Peyer's patch (tissue), 4 donors: ENCODE measurements at regions not wholly inside any gene's neighbourhood (a gene's known extent, or its start where the extent isn't known, plus 50 kb on each side); places are given as distances from the start of the nearest gene placed in this dataset.

ENCODE experiments used
- POLR2A ChIP-seq, 2 donors: fragments of 450-650 bp; IDR thresholded peaks; one replicate each; pipeline ENCODE4 v1.5.1; 2017; ENCODE audit warnings: antibody characterized with exemption in 2 of 2, mild to moderate bottlenecking in 2 of 2, moderate library complexity in 2 of 2
- TF ChIP-seq, protein P1 (sequence below), 6 experiments: fragments of 450-650 bp in 4 of 6; fragments of 200-600 bp in 2 of 6; sonication (generic) in 1 of 6; IDR thresholded peaks; one replicate each; pipeline ENCODE4 v1.5.1; 2017 to 2019; ENCODE audit warnings: antibody characterized with exemption in 6 of 6, mild to moderate bottlenecking in 3 of 6, moderate library complexity in 1 of 6

DNA sequence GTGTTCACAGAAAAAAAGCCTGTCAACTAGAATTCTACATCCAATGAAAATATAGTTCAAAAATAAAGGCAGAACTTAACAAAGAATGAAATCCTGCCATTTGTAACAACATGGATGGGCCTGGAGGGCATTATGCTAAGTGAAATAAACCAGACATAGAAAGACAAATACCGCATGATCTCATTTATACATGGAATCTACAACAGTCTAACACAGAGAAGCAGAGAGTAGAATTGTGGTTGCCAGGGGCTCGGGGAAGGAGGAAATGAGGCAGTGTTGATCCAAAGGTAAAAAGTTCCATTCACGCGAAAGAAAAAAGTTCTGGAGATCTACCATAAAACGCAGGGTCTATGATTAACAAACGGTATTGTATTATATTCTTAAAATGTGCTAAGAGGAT, 282.6 kb downstream of the MRPL39 start:
- TF ChIP-seq, protein P1, sequence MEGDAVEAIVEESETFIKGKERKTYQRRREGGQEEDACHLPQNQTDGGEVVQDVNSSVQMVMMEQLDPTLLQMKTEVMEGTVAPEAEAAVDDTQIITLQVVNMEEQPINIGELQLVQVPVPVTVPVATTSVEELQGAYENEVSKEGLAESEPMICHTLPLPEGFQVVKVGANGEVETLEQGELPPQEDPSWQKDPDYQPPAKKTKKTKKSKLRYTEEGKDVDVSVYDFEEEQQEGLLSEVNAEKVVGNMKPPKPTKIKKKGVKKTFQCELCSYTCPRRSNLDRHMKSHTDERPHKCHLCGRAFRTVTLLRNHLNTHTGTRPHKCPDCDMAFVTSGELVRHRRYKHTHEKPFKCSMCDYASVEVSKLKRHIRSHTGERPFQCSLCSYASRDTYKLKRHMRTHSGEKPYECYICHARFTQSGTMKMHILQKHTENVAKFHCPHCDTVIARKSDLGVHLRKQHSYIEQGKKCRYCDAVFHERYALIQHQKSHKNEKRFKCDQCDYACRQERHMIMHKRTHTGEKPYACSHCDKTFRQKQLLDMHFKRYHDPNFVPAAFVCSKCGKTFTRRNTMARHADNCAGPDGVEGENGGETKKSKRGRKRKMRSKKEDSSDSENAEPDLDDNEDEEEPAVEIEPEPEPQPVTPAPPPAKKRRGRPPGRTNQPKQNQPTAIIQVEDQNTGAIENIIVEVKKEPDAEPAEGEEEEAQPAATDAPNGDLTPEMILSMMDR (IDR thresholded peaks at IDR 0.05) = no peak
- TF ChIP-seq POLR2A (IDR thresholded peaks at IDR 0.05) = no peak
